GM12873 (cell line): ENCODE measurements at regions not wholly inside any gene's neighbourhood (a gene's known extent, or its start where the extent isn't known, plus 50 kb on each side); places are given as distances from the start of the nearest gene placed in this dataset.

Source experiments
- CTCF ChIP-seq: IDR thresholded peaks from 2 replicates; pipeline ENCODE4 v1.5.1; 2012; ENCODE audit warnings: low read depth, mild to moderate bottlenecking, moderate library complexity, low read length, control low read depth; ENCODE audit not compliant: insufficient read depth; ENCODE audit errors: missing control alignments

DNA sequence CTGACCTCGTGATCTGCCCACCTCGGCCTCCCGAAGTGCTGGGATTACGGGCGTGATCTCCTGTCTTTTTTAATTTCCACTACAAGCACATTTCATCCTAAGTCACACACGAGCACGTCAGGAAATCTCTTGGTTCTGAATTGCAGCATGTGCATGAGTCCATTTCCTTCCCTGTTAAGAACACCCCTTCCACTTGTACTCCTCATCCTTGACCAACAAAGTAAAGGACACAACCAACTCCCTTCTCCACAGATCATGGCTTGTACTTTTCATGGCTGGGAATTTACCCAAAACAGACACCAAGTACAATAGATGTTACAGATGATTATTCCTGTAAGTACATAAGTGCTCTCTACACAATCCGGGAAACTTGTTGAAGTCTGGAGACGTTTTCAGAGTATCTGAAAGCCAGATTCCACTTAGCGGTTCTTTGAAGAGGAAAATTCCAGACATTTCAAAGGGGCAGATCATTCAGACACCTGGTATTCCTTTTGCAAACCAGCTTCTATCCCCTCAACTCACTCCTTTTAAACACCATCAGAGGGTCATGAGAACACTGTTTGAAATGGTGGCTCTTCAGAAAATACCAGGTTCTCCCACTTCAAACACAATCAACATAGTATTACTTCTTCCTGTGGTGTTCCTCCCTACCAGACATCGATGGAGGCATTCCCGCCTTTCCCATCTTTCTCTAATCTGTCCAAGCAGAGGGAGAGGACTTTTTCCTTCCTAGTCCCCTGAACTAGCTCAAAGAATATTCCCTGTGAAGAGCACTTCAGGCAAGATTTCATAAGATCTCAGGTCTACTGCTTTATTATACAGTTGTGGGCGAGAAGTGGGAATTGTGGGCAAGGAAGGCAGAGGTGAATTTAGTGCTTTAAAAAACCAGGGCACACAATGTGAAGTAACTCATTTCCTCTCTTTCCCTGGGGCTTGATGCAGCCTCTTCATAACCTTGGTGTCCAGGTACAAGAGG, 80.1 kb upstream of the TSC22D2 start:
- TF ChIP-seq CTCF: no peak

GRCh38 chr3:150324788-150325187, 83.3 kb upstream of the TSC22D2 start:
- no peak for TF ChIP-seq CTCF

DNA sequence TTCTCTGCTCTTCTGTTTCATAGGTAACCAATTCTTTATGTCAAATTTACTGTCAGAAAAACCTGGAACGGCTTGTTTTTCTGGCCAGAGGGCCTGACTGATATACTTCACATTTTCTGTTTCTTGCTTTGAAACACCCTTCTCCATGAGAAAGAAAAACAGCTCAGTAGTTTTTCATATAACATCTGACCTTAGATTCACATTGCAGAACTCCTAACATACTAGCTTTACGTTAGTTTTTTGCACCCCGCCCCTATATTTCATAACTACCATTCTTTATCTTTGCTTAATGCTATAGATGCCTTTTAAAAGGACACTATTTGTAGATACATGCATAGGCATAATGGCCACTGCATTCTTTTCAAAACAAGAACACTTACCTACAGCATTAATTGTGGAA, 83.9 kb upstream of the TSC22D2 start:
- no peak for TF ChIP-seq CTCF

DNA sequence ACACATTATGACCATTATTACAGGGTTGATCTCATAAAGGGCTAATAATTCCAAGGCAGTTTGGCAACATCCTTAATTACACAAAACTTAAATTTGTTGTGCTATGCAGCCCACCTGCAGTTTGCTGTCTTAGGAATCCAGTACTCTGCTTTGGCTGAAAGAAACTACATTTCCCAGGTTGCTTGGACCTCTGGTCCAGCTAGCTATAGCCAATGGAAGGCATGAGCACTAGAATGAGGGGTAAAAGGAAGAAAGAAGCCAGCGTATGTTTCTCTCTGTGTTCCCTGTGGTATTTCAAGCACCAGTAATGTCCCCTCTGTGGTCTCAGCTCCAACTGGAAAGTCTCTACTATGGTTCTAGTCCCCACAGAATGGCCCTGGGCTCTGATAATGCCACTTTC, 84.3 kb upstream of the TSC22D2 start:
- no peak for TF ChIP-seq CTCF

DNA sequence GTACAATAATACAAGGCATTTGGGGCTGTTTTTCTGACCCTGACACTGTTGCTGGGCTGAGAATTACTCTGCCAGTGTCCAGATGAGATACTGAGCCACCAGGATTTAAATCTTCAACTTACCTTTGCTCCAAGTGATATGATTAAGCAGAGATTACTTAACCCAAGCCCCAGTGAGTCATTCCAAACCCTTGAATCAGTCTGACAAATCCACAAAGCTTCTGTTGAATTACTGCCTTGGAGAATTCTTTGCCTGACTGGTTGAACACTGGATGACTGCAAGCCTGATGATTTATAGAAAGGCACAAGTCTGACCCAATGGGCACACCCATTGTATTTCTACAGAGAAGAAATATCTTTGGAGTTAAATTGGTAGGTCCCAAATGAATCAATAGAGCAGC, 88.2 kb upstream of the TSC22D2 start:
- TF ChIP-seq CTCF: no peak

- TF ChIP-seq CTCF: no peak
Observed at GRCh38 chr3:150317469-150317868, 90.6 kb upstream of the TSC22D2 start.

- TF ChIP-seq CTCF: no peak
Observed at GRCh38 chr3:150315721-150316120, 92.4 kb upstream of the TSC22D2 start.
